ENCODE measurements at regions not wholly inside any gene's neighbourhood (a gene's known extent, or its start where the extent isn't known, plus 50 kb on each side); places are given as distances from the start of the nearest gene placed in this dataset.

DNA sequence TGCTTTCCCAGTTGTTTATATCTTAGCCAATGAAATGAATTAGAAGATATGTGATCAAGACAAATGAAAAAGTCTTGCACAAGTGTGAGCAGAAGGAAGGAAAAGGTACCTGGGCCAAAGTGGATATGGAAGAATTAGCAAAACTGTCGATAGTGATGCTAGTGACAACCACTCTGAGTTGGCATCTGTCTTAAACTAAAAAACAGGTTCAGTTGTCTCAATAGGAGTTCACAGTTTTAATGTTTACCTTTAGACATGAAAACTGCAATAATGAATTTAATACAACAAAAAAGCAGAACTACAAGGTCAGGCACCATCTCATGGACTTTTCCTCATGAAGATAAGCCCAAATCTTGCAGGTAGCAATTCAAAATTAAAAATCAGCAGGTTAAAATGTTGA is 688.5 kb downstream of the EFNB2 start:
- CTCF ChIA-PET = no interaction called here
- Histone ChIP-seq H3K9me3 (ENCODE audit: control insufficient read depth, insufficient read depth, low read depth, low read length) (no peaks in the 10 kb centered on the region), H3K36me3 (ENCODE audit: control insufficient read depth in 2 of 2, insufficient read depth in 1 of 2, low read length in 2 of 2) (no peaks in the 10 kb centered on the region), H3K4me3 (ENCODE audit: low read depth, low read length) (no peak overlapping the region), H3K4me1 (ENCODE audit: control insufficient read depth, insufficient read depth, low read length) (peaks cover 4% of the 10 kb centered on the region), H3K27ac (ENCODE audit: extremely low read depth, low read depth, low read length) (no peak overlapping the region)
- POLR2A ChIA-PET = no interaction called here
- no peak for TF ChIP-seq ZBTB7A (tag by site-specific recombination; IDR thresholded peaks at IDR 0.05; ENCODE audit: low read depth)
- TF ChIP-seq ZNF37A (tag by site-specific recombination; IDR thresholded peaks at IDR 0.05) = no peak
- no peak for TF ChIP-seq ZNF621 (tag by site-specific recombination; IDR thresholded peaks at IDR 0.05)
- TF ChIP-seq, protein P1, sequence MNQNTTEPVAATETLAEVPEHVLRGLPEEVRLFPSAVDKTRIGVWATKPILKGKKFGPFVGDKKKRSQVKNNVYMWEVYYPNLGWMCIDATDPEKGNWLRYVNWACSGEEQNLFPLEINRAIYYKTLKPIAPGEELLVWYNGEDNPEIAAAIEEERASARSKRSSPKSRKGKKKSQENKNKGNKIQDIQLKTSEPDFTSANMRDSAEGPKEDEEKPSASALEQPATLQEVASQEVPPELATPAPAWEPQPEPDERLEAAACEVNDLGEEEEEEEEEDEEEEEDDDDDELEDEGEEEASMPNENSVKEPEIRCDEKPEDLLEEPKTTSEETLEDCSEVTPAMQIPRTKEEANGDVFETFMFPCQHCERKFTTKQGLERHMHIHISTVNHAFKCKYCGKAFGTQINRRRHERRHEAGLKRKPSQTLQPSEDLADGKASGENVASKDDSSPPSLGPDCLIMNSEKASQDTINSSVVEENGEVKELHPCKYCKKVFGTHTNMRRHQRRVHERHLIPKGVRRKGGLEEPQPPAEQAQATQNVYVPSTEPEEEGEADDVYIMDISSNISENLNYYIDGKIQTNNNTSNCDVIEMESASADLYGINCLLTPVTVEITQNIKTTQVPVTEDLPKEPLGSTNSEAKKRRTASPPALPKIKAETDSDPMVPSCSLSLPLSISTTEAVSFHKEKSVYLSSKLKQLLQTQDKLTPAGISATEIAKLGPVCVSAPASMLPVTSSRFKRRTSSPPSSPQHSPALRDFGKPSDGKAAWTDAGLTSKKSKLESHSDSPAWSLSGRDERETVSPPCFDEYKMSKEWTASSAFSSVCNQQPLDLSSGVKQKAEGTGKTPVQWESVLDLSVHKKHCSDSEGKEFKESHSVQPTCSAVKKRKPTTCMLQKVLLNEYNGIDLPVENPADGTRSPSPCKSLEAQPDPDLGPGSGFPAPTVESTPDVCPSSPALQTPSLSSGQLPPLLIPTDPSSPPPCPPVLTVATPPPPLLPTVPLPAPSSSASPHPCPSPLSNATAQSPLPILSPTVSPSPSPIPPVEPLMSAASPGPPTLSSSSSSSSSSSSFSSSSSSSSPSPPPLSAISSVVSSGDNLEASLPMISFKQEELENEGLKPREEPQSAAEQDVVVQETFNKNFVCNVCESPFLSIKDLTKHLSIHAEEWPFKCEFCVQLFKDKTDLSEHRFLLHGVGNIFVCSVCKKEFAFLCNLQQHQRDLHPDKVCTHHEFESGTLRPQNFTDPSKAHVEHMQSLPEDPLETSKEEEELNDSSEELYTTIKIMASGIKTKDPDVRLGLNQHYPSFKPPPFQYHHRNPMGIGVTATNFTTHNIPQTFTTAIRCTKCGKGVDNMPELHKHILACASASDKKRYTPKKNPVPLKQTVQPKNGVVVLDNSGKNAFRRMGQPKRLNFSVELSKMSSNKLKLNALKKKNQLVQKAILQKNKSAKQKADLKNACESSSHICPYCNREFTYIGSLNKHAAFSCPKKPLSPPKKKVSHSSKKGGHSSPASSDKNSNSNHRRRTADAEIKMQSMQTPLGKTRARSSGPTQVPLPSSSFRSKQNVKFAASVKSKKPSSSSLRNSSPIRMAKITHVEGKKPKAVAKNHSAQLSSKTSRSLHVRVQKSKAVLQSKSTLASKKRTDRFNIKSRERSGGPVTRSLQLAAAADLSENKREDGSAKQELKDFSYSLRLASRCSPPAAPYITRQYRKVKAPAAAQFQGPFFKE (tag by site-specific recombination; IDR thresholded peaks at IDR 0.05; ENCODE audit: borderline replicate concordance) = no peak
- TF ChIP-seq, protein P2, sequence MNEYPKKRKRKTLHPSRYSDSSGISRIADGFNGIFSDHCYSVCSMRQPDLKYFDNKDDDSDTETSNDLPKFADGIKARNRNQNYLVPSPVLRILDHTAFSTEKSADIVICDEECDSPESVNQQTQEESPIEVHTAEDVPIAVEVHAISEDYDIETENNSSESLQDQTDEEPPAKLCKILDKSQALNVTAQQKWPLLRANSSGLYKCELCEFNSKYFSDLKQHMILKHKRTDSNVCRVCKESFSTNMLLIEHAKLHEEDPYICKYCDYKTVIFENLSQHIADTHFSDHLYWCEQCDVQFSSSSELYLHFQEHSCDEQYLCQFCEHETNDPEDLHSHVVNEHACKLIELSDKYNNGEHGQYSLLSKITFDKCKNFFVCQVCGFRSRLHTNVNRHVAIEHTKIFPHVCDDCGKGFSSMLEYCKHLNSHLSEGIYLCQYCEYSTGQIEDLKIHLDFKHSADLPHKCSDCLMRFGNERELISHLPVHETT (tag by site-specific recombination; IDR thresholded peaks at IDR 0.05) = no peak
- TF ChIP-seq, protein P3, sequence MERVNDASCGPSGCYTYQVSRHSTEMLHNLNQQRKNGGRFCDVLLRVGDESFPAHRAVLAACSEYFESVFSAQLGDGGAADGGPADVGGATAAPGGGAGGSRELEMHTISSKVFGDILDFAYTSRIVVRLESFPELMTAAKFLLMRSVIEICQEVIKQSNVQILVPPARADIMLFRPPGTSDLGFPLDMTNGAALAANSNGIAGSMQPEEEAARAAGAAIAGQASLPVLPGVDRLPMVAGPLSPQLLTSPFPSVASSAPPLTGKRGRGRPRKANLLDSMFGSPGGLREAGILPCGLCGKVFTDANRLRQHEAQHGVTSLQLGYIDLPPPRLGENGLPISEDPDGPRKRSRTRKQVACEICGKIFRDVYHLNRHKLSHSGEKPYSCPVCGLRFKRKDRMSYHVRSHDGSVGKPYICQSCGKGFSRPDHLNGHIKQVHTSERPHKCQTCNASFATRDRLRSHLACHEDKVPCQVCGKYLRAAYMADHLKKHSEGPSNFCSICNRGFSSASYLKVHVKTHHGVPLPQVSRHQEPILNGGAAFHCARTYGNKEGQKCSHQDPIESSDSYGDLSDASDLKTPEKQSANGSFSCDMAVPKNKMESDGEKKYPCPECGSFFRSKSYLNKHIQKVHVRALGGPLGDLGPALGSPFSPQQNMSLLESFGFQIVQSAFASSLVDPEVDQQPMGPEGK (tag by site-specific recombination; IDR thresholded peaks at IDR 0.05) = no peak
- no peak for TF ChIP-seq ZNF274 (IDR thresholded peaks at IDR 0.05; ENCODE audit: low read length)
- TF ChIP-seq ZNF274 (tag by site-specific recombination; IDR thresholded peaks at IDR 0.05; ENCODE audit: borderline replicate concordance) = no peak

DNA sequence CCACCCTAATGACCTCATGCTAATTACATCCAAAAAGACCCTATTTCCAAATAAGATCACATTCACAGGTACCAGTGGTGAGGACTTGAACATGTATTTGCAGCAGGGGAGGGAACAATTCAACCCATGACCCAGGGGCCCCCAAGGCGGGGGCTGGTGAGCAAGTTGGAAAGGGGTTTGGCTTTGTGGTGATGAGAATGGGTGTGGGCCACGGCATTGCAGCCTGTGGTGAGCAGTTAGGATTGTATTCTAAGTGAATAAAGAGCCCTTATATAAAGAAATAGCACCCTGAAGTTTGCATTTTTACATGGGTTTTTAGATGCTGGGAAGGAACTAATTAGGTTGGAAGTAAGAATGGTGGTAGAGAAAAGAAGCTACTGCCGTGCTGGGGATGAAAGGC is 694.2 kb downstream of the EFNB2 start:
- ChIA-PET CTCF (no interaction called here), POLR2A (no interaction called here)
- no peak overlapping the region for H3K27ac ChIP-seq (ENCODE audit: extremely low read depth, low read depth, low read length)
- H3K36me3 ChIP-seq (ENCODE audit: control insufficient read depth in 2 of 2, insufficient read depth in 1 of 2, low read length in 2 of 2) = no peaks in the 10 kb centered on the region
- H3K4me1 ChIP-seq (ENCODE audit: control insufficient read depth, insufficient read depth, low read length) = no peaks in the 10 kb centered on the region
- no peaks in the 10 kb centered on the region for H3K9me3 ChIP-seq (ENCODE audit: control insufficient read depth, insufficient read depth, low read depth, low read length)
- TF ChIP-seq, protein P4, sequence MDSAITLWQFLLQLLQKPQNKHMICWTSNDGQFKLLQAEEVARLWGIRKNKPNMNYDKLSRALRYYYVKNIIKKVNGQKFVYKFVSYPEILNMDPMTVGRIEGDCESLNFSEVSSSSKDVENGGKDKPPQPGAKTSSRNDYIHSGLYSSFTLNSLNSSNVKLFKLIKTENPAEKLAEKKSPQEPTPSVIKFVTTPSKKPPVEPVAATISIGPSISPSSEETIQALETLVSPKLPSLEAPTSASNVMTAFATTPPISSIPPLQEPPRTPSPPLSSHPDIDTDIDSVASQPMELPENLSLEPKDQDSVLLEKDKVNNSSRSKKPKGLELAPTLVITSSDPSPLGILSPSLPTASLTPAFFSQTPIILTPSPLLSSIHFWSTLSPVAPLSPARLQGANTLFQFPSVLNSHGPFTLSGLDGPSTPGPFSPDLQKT (IDR thresholded peaks at IDR 0.05; ENCODE audit: borderline replicate concordance, low read depth, low read length) = no peak
- TF ChIP-seq ZFP69B (tag by site-specific recombination; IDR thresholded peaks at IDR 0.05) (no peak), ZNF133 (tag by site-specific recombination; IDR thresholded peaks at IDR 0.05) (no peak), ZEB2 (tag by site-specific recombination; IDR thresholded peaks at IDR 0.05) (no peak), ZNF292 (tag by site-specific recombination; IDR thresholded peaks at IDR 0.05; ENCODE audit: borderline replicate concordance, low read depth) (no peak), SP2 (tag by site-specific recombination; IDR thresholded peaks at IDR 0.05) (no peak), SALL2 (tag by site-specific recombination; IDR thresholded peaks at IDR 0.05; ENCODE audit: borderline replicate concordance) (no peak), ZNF16 (tag by site-specific recombination; IDR thresholded peaks at IDR 0.05; ENCODE audit: low read depth) (no peak), GLI2 (tag by site-specific recombination; IDR thresholded peaks at IDR 0.05; ENCODE audit: borderline replicate concordance, low read depth) (no peak), ZNF585B (tag by site-specific recombination; IDR thresholded peaks at IDR 0.05) (no peak), ZNF571 (tag by site-specific recombination; IDR thresholded peaks at IDR 0.05) (no peak), OVOL3 (tag by site-specific recombination; IDR thresholded peaks at IDR 0.05) (no peak)
- TF ChIP-seq, protein P5, sequence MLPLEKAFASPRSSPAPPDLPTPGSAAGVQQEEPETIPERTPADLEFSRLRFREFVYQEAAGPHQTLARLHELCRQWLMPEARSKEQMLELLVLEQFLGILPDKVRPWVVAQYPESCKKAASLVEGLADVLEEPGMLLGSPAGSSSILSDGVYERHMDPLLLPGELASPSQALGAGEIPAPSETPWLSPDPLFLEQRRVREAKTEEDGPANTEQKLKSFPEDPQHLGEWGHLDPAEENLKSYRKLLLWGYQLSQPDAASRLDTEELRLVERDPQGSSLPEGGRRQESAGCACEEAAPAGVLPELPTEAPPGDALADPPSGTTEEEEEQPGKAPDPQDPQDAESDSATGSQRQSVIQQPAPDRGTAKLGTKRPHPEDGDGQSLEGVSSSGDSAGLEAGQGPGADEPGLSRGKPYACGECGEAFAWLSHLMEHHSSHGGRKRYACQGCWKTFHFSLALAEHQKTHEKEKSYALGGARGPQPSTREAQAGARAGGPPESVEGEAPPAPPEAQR (tag by site-specific recombination; IDR thresholded peaks at IDR 0.05) = no peak
- H3K4me3 ChIP-seq (ENCODE audit: low read depth, low read length) = no peak overlapping the region
